ENCODE measurements at regions not wholly inside any gene's neighbourhood (a gene's known extent, or its start where the extent isn't known, plus 50 kb on each side); places are given as distances from the start of the nearest gene placed in this dataset.

GRCh38 chr14:95635051-95635450 lies 51.2 kb upstream of the TCL1B start:
- H3K27ac Mint-ChIP-seq (ENCODE audit: low read depth, unreplicated experiment): no peak overlapping the region
- ChIA-PET CTCF (interaction anchor here (0.5 to 0.7 kb wide), 3 partner anchors 20 to 624 kb away, joined by 3 read pairs; no protein-coding TSS in a partner anchor), POLR2A (no interaction called here)
- H3K4me1 Mint-ChIP-seq (ENCODE audit: insufficient read depth, unreplicated experiment): no peaks in the 10 kb centered on the region
- DNase-seq (ENCODE audit: unreplicated experiment): no peak
- no peak for TF ChIP-seq CTCF (IDR thresholded peaks at IDR 0.05; ENCODE audit: unreplicated experiment)
- no peak overlapping the region for H3K4me3 Mint-ChIP-seq (ENCODE audit: unreplicated experiment)
- H3K36me3 Mint-ChIP-seq (ENCODE audit: insufficient read depth, unreplicated experiment): no peaks in the 10 kb centered on the region
- no peaks in the 10 kb centered on the region for H3K9me3 Mint-ChIP-seq (ENCODE audit: unreplicated experiment)
- no TSS peak for BruUV-seq (replicated peaks)
- peaks cover 26% of the 10 kb centered on the region for H3K27me3 Mint-ChIP-seq (ENCODE audit: insufficient read depth, unreplicated experiment)
- intact Hi-C loops (cut with micrococcal nuclease): no loop called here

Data from MCF 10A (cell line).